KOPT-K1 (cell line): ENCODE measurements at regions not wholly inside any gene's neighbourhood (a gene's known extent, or its start where the extent isn't known, plus 50 kb on each side); places are given as distances from the start of the nearest gene placed in this dataset.

ENCODE experiments used
- H3K27ac ChIP-seq: fragments of 200-600 bp; sonication (generic); 2 replicates; pipeline ENCODE4 v1.5.1; 2016; ENCODE audit warnings: antibody characterized with exemption, mild to moderate bottlenecking, low read depth, low read length; ENCODE audit not compliant: poor library complexity, severe bottlenecking
- H3K36me3 ChIP-seq: fragments of 200-600 bp; sonication (generic); 2 replicates; pipeline ENCODE4 v1.5.1; 2017; ENCODE audit warnings: antibody characterized with exemption, mild to moderate bottlenecking, low read length, moderate library complexity; ENCODE audit not compliant: insufficient read depth
- H3K9me3 ChIP-seq: fragments of 200-600 bp; sonication (generic); 2 replicates; pipeline ENCODE4 v1.5.1; 2017; ENCODE audit warnings: antibody characterized with exemption, low read length, mild to moderate bottlenecking; ENCODE audit not compliant: insufficient read depth, poor library complexity, severe bottlenecking

GRCh38 chr14:94952097-94952496 lies 182.2 kb upstream of the GSC start:
- Histone ChIP-seq H3K27ac (no peak overlapping the region), H3K9me3 (no peaks in the 10 kb centered on the region), H3K36me3 (no peaks in the 10 kb centered on the region)

GRCh38 chr14:94946244-94946643 lies 176.3 kb upstream of the GSC start:
- peak overlapping the region; percentile 16 for H3K27ac ChIP-seq
- no peaks in the 10 kb centered on the region for H3K36me3 ChIP-seq

GRCh38 chr14:94945615-94946014 lies 175.7 kb upstream of the GSC start:
- Histone ChIP-seq H3K9me3 (no peaks in the 10 kb centered on the region), H3K27ac (peak overlapping the region; percentile 16), H3K36me3 (no peaks in the 10 kb centered on the region)

More at GRCh38 chr14:94946244-94946643, 176.3 kb upstream of the GSC start:
- H3K9me3 ChIP-seq = no peaks in the 10 kb centered on the region

- Histone ChIP-seq H3K27ac (no peak overlapping the region), H3K36me3 (no peaks in the 10 kb centered on the region)
These were observed 174.8 kb upstream of the GSC start for GRCh38 chr14:94944636-94945258.

GRCh38 chr14:94942601-94943000 lies 172.7 kb upstream of the GSC start:
- H3K9me3 ChIP-seq = no peaks in the 10 kb centered on the region
- H3K36me3 ChIP-seq = no peaks in the 10 kb centered on the region
- H3K27ac ChIP-seq = no peak overlapping the region

More at GRCh38 chr14:94944636-94945258, 174.8 kb upstream of the GSC start:
- H3K9me3 ChIP-seq = no peaks in the 10 kb centered on the region

GRCh38 chr14:94941311-94941710 lies 171.4 kb upstream of the GSC start:
- H3K9me3 ChIP-seq = no peaks in the 10 kb centered on the region
- H3K27ac ChIP-seq = no peak overlapping the region
- no peaks in the 10 kb centered on the region for H3K36me3 ChIP-seq

- no peaks in the 10 kb centered on the region for H3K9me3 ChIP-seq
- H3K36me3 ChIP-seq = no peaks in the 10 kb centered on the region
- no peak overlapping the region for H3K27ac ChIP-seq
These were observed 170.5 kb upstream of the GSC start for GRCh38 chr14:94940263-94940993.

GRCh38 chr14:94938016-94938415 lies 168.1 kb upstream of the GSC start:
- H3K36me3 ChIP-seq = no peaks in the 10 kb centered on the region
- no peaks in the 10 kb centered on the region for H3K9me3 ChIP-seq
- no peak overlapping the region for H3K27ac ChIP-seq

GRCh38 chr14:94936901-94937685 lies 167.2 kb upstream of the GSC start:
- Histone ChIP-seq H3K27ac (no peak overlapping the region), H3K36me3 (no peaks in the 10 kb centered on the region), H3K9me3 (no peaks in the 10 kb centered on the region)

- no peaks in the 10 kb centered on the region for H3K36me3 ChIP-seq
- H3K27ac ChIP-seq = no peak overlapping the region
- no peaks in the 10 kb centered on the region for H3K9me3 ChIP-seq
These were observed 166.5 kb upstream of the GSC start for GRCh38 chr14:94936401-94936892.

GRCh38 chr14:94935706-94936300 lies 165.9 kb upstream of the GSC start:
- no peaks in the 10 kb centered on the region for H3K36me3 ChIP-seq
- no peak overlapping the region for H3K27ac ChIP-seq

GRCh38 chr14:94934276-94934810 lies 164.4 kb upstream of the GSC start:
- Histone ChIP-seq H3K36me3 (no peaks in the 10 kb centered on the region), H3K27ac (no peak overlapping the region), H3K9me3 (no peaks in the 10 kb centered on the region)

More at GRCh38 chr14:94935706-94936300, 165.9 kb upstream of the GSC start:
- no peaks in the 10 kb centered on the region for H3K9me3 ChIP-seq

GRCh38 chr14:94933486-94933885 lies 163.6 kb upstream of the GSC start:
- no peaks in the 10 kb centered on the region for H3K9me3 ChIP-seq
- H3K36me3 ChIP-seq = no peaks in the 10 kb centered on the region
- H3K27ac ChIP-seq = no peak overlapping the region

- Histone ChIP-seq H3K9me3 (no peaks in the 10 kb centered on the region), H3K36me3 (no peaks in the 10 kb centered on the region), H3K27ac (no peak overlapping the region)
These were observed 162.7 kb upstream of the GSC start for GRCh38 chr14:94932589-94932988.

GRCh38 chr14:94930690-94931089 lies 160.8 kb upstream of the GSC start:
- Histone ChIP-seq H3K36me3 (no peaks in the 10 kb centered on the region), H3K9me3 (no peaks in the 10 kb centered on the region), H3K27ac (no peak overlapping the region)
